Endodermal cell (in vitro differentiated cells): ENCODE measurements at regions not wholly inside any gene's neighbourhood (a gene's known extent, or its start where the extent isn't known, plus 50 kb on each side); places are given as distances from the start of the nearest gene placed in this dataset.

Source experiments
- DNase-seq: peaks from one replicate; pipeline ENCODE4 v3.0.0-alpha.2; 2017
- H3K27ac ChIP-seq: 2 replicates; pipeline ENCODE4 v1.5.1; 2013; ENCODE audit warnings: mild to moderate bottlenecking, low read depth, low read length, moderate library complexity
- H3K27me3 ChIP-seq: 2 replicates; pipeline ENCODE4 v1.6.1; 2013; ENCODE audit warnings: mild to moderate bottlenecking, low read length, moderate library complexity; ENCODE audit not compliant: insufficient read depth, control insufficient read depth, poor library complexity, severe bottlenecking
- H3K36me3 ChIP-seq: 2 replicates; pipeline ENCODE4 v1.7.0; 2013; ENCODE audit warnings: mild to moderate bottlenecking, low read length, moderate library complexity; ENCODE audit not compliant: control insufficient read depth, insufficient read depth
- H3K4me1 ChIP-seq: one replicate; pipeline ENCODE4 v1.7.0; 2013; ENCODE audit warnings: low read length; ENCODE audit not compliant: control insufficient read depth, insufficient read depth
- H3K4me3 ChIP-seq: 2 replicates; pipeline ENCODE4 v1.5.1; 2013; ENCODE audit warnings: mild to moderate bottlenecking, low read length, moderate library complexity
- H3K9ac ChIP-seq: 2 replicates; pipeline ENCODE4 v1.6.1; 2013; ENCODE audit warnings: mild to moderate bottlenecking, low read length, moderate library complexity; ENCODE audit not compliant: poor library complexity, severe bottlenecking; ENCODE audit errors: extremely low read depth
- H3K9me3 ChIP-seq: 2 replicates; pipeline ENCODE4 v1.6.1; 2013; ENCODE audit warnings: mild to moderate bottlenecking, low read length, moderate library complexity; ENCODE audit not compliant: control insufficient read depth
- H3K27ac Mint-ChIP-seq: 2 replicates; pipeline ENCODE4 v1.8.0; 2020; ENCODE audit warnings: mixed read lengths
- H3K27me3 Mint-ChIP-seq: 2 replicates; pipeline ENCODE4 v1.8.0; 2021; ENCODE audit warnings: mild to moderate bottlenecking, mixed read lengths; ENCODE audit not compliant: insufficient read depth
- H3K36me3 Mint-ChIP-seq: 2 replicates; pipeline ENCODE4 v1.8.0; 2020; ENCODE audit warnings: low read depth, mixed read lengths
- H3K4me1 Mint-ChIP-seq: 2 replicates; pipeline ENCODE4 v1.8.0; 2020; ENCODE audit warnings: mixed read lengths
- H3K4me3 Mint-ChIP-seq: 2 replicates; pipeline ENCODE4 v1.8.0; 2020; ENCODE audit warnings: mild to moderate bottlenecking, moderate library complexity, mixed read lengths
- H3K9me3 Mint-ChIP-seq: 2 replicates; pipeline ENCODE4 v1.8.0; 2020; ENCODE audit warnings: mild to moderate bottlenecking, mixed read lengths
- CTCF ChIP-seq: fragments of 200-600 bp; sonication (generic); conservative IDR thresholded peaks from 2 replicates; pipeline ENCODE4 v1.5.0; 2021; ENCODE audit warnings: antibody characterized with exemption, mild to moderate bottlenecking
- WGBS, 2 experiments: methylation state at CpG; one replicate each; pipeline versions ENCODE4 v1.1.5 to v1.1.7; 2013; ENCODE audit warnings: missing lambda C conversion rate in 2 of 2, mixed read lengths in 1 of 2; ENCODE audit not compliant: insufficient coverage in 1 of 2, insufficient read length in 1 of 2; 5-methylcytosine and 5-hydroxymethylcytosine counted together

- Histone ChIP-seq H3K27ac (no peak overlapping the region), H3K4me3 (no peak overlapping the region), H3K27me3 (no peaks in the 10 kb centered on the region), H3K9me3 (peaks cover 97% of the 10 kb centered on the region), H3K9ac (no peak overlapping the region), H3K36me3 (no peaks in the 10 kb centered on the region), H3K4me1 (no peaks in the 10 kb centered on the region)
- Mint-ChIP-seq H3K9me3 (peaks cover 92% of the 10 kb centered on the region), H3K4me3 (no peak overlapping the region), H3K27me3 (no peaks in the 10 kb centered on the region), H3K4me1 (no peaks in the 10 kb centered on the region), H3K27ac (no peak overlapping the region), H3K36me3 (peaks cover 2% of the 10 kb centered on the region)
- TF ChIP-seq CTCF: no peak
- no peak for DNase-seq
- WGBS, 2 experiments: 70 to 100% methylated on average over 1 to 2 of the region's 2 CpGs
These were observed 2422.2 kb downstream of the TP53TG3F start for GRCh38 chr16:35881654-35882053.

- Histone ChIP-seq H3K27me3 (no peaks in the 10 kb centered on the region), H3K36me3 (no peaks in the 10 kb centered on the region), H3K4me1 (no peaks in the 10 kb centered on the region), H3K9me3 (peaks cover 95% of the 10 kb centered on the region), H3K27ac (no peak overlapping the region), H3K9ac (no peak overlapping the region), H3K4me3 (no peak overlapping the region)
- DNase-seq: no peak
- Mint-ChIP-seq H3K9me3 (peaks cover 100% of the 10 kb centered on the region), H3K27me3 (no peaks in the 10 kb centered on the region), H3K4me3 (no peak overlapping the region), H3K27ac (no peak overlapping the region), H3K4me1 (no peaks in the 10 kb centered on the region), H3K36me3 (no peaks in the 10 kb centered on the region)
- WGBS, 2 experiments: 86% methylated on average over 1 of the region's 1 CpG; no CpG with 5 or more reads in 1 of the 2 experiments
- TF ChIP-seq CTCF: no peak
These were observed 2447.0 kb downstream of the TP53TG3F start for GRCh38 chr16:35906440-35906839.

GRCh38 chr16:35908152-35908551 lies 2448.7 kb downstream of the TP53TG3F start:
- Mint-ChIP-seq H3K4me3 (no peak overlapping the region), H3K36me3 (peaks cover 3% of the 10 kb centered on the region), H3K9me3 (peaks cover 100% of the 10 kb centered on the region), H3K4me1 (no peaks in the 10 kb centered on the region), H3K27ac (no peak overlapping the region), H3K27me3 (no peaks in the 10 kb centered on the region)
- DNase-seq: no peak
- H3K9ac ChIP-seq: no peak overlapping the region
- H3K4me3 ChIP-seq: no peak overlapping the region
- no peaks in the 10 kb centered on the region for H3K36me3 ChIP-seq
- H3K4me1 ChIP-seq: no peaks in the 10 kb centered on the region
- WGBS, 2 experiments: 74% methylated on average over 7 of the region's 7 CpGs; no CpG with 5 or more reads in 1 of the 2 experiments
- no peak overlapping the region for H3K27ac ChIP-seq
- H3K27me3 ChIP-seq: no peaks in the 10 kb centered on the region
- TF ChIP-seq CTCF: no peak
- peaks cover 93% of the 10 kb centered on the region for H3K9me3 ChIP-seq
